ENCODE measurements at regions not wholly inside any gene's neighbourhood (a gene's known extent, or its start where the extent isn't known, plus 50 kb on each side); places are given as distances from the start of the nearest gene placed in this dataset.

- no peak overlapping the region for H3K9ac ChIP-seq (ENCODE audit: low read length)
- no peaks in the 10 kb centered on the region for H3K36me3 ChIP-seq (ENCODE audit: control insufficient read depth, insufficient read depth, low read length)
- H3K4me1 ChIP-seq (ENCODE audit: control insufficient read depth, insufficient read depth, low read length): no peaks in the 10 kb centered on the region
- no peaks in the 10 kb centered on the region for H3K9me3 ChIP-seq (ENCODE audit: control insufficient read depth, low read length)
- no peaks in the 10 kb centered on the region for H3K27me3 ChIP-seq (ENCODE audit: control insufficient read depth, insufficient read depth, low read length)
- H3K4me3 ChIP-seq (ENCODE audit: low read length): no peak overlapping the region
Observed at GRCh38 chr16:63228259-63228658, 1192.0 kb upstream of the CDH8 start.

- Histone ChIP-seq H3K9me3 (ENCODE audit: control insufficient read depth, low read length) (no peaks in the 10 kb centered on the region), H3K4me1 (ENCODE audit: control insufficient read depth, insufficient read depth, low read length) (no peaks in the 10 kb centered on the region)
Observed at GRCh38 chr16:63223851-63224250, 1187.6 kb upstream of the CDH8 start.

GRCh38 chr16:63216696-63217423 is 1180.6 kb upstream of the CDH8 start:
- Histone ChIP-seq H3K4me1 (ENCODE audit: control insufficient read depth, insufficient read depth, low read length) (no peaks in the 10 kb centered on the region), H3K27me3 (ENCODE audit: control insufficient read depth, insufficient read depth, low read length) (no peaks in the 10 kb centered on the region), H3K36me3 (ENCODE audit: control insufficient read depth, insufficient read depth, low read length) (no peaks in the 10 kb centered on the region), H3K9me3 (ENCODE audit: control insufficient read depth, low read length) (no peaks in the 10 kb centered on the region), H3K4me3 (ENCODE audit: low read length) (no peak overlapping the region), H3K9ac (ENCODE audit: low read length) (no peak overlapping the region)

More at GRCh38 chr16:63223851-63224250, 1187.6 kb upstream of the CDH8 start:
- Histone ChIP-seq H3K9ac (ENCODE audit: low read length) (no peak overlapping the region), H3K36me3 (ENCODE audit: control insufficient read depth, insufficient read depth, low read length) (no peaks in the 10 kb centered on the region), H3K27me3 (ENCODE audit: control insufficient read depth, insufficient read depth, low read length) (no peaks in the 10 kb centered on the region), H3K4me3 (ENCODE audit: low read length) (no peak overlapping the region)

- no peaks in the 10 kb centered on the region for H3K36me3 ChIP-seq (ENCODE audit: control insufficient read depth, insufficient read depth, low read length)
- H3K4me3 ChIP-seq (ENCODE audit: low read length): no peak overlapping the region
- H3K9me3 ChIP-seq (ENCODE audit: control insufficient read depth, low read length): no peaks in the 10 kb centered on the region
- no peak overlapping the region for H3K9ac ChIP-seq (ENCODE audit: low read length)
- no peaks in the 10 kb centered on the region for H3K4me1 ChIP-seq (ENCODE audit: control insufficient read depth, insufficient read depth, low read length)
- H3K27me3 ChIP-seq (ENCODE audit: control insufficient read depth, insufficient read depth, low read length): no peaks in the 10 kb centered on the region
Observed at GRCh38 chr16:63201851-63202250, 1165.6 kb upstream of the CDH8 start.

- H3K36me3 ChIP-seq (ENCODE audit: control insufficient read depth, insufficient read depth, low read length): no peaks in the 10 kb centered on the region
- no peaks in the 10 kb centered on the region for H3K4me1 ChIP-seq (ENCODE audit: control insufficient read depth, insufficient read depth, low read length)
- no peaks in the 10 kb centered on the region for H3K9me3 ChIP-seq (ENCODE audit: control insufficient read depth, low read length)
- no peak overlapping the region for H3K4me3 ChIP-seq (ENCODE audit: low read length)
- no peaks in the 10 kb centered on the region for H3K27me3 ChIP-seq (ENCODE audit: control insufficient read depth, insufficient read depth, low read length)
- H3K9ac ChIP-seq (ENCODE audit: low read length): no peak overlapping the region
Observed at GRCh38 chr16:63200940-63201339, 1164.7 kb upstream of the CDH8 start.

GRCh38 chr16:63195336-63195735 is 1159.1 kb upstream of the CDH8 start:
- Histone ChIP-seq H3K9ac (ENCODE audit: low read length) (no peak overlapping the region), H3K36me3 (ENCODE audit: control insufficient read depth, insufficient read depth, low read length) (no peaks in the 10 kb centered on the region), H3K4me3 (ENCODE audit: low read length) (no peak overlapping the region), H3K9me3 (ENCODE audit: control insufficient read depth, low read length) (no peaks in the 10 kb centered on the region), H3K4me1 (ENCODE audit: control insufficient read depth, insufficient read depth, low read length) (no peaks in the 10 kb centered on the region), H3K27me3 (ENCODE audit: control insufficient read depth, insufficient read depth, low read length) (no peaks in the 10 kb centered on the region)

- H3K4me3 ChIP-seq (ENCODE audit: low read length): no peak overlapping the region
- no peak overlapping the region for H3K9ac ChIP-seq (ENCODE audit: low read length)
- H3K4me1 ChIP-seq (ENCODE audit: control insufficient read depth, insufficient read depth, low read length): no peaks in the 10 kb centered on the region
- H3K9me3 ChIP-seq (ENCODE audit: control insufficient read depth, low read length): no peaks in the 10 kb centered on the region
- H3K36me3 ChIP-seq (ENCODE audit: control insufficient read depth, insufficient read depth, low read length): no peaks in the 10 kb centered on the region
- H3K27me3 ChIP-seq (ENCODE audit: control insufficient read depth, insufficient read depth, low read length): no peaks in the 10 kb centered on the region
Observed at GRCh38 chr16:63192980-63193379, 1156.7 kb upstream of the CDH8 start.

GRCh38 chr16:63188086-63188771 is 1152.0 kb upstream of the CDH8 start:
- H3K4me1 ChIP-seq (ENCODE audit: control insufficient read depth, insufficient read depth, low read length): no peaks in the 10 kb centered on the region
- no peaks in the 10 kb centered on the region for H3K9me3 ChIP-seq (ENCODE audit: control insufficient read depth, low read length)
- no peaks in the 10 kb centered on the region for H3K36me3 ChIP-seq (ENCODE audit: control insufficient read depth, insufficient read depth, low read length)
- H3K4me3 ChIP-seq (ENCODE audit: low read length): no peak overlapping the region
- H3K9ac ChIP-seq (ENCODE audit: low read length): no peak overlapping the region
- no peaks in the 10 kb centered on the region for H3K27me3 ChIP-seq (ENCODE audit: control insufficient read depth, insufficient read depth, low read length)

GRCh38 chr16:63187638-63188037 is 1151.4 kb upstream of the CDH8 start:
- H3K9ac ChIP-seq (ENCODE audit: low read length): no peak overlapping the region
- H3K9me3 ChIP-seq (ENCODE audit: control insufficient read depth, low read length): no peaks in the 10 kb centered on the region
- H3K36me3 ChIP-seq (ENCODE audit: control insufficient read depth, insufficient read depth, low read length): no peaks in the 10 kb centered on the region
- no peaks in the 10 kb centered on the region for H3K4me1 ChIP-seq (ENCODE audit: control insufficient read depth, insufficient read depth, low read length)
- no peak overlapping the region for H3K4me3 ChIP-seq (ENCODE audit: low read length)
- H3K27me3 ChIP-seq (ENCODE audit: control insufficient read depth, insufficient read depth, low read length): no peaks in the 10 kb centered on the region

- H3K9ac ChIP-seq (ENCODE audit: low read length): no peak overlapping the region
- no peaks in the 10 kb centered on the region for H3K4me1 ChIP-seq (ENCODE audit: control insufficient read depth, insufficient read depth, low read length)
Observed at GRCh38 chr16:63185235-63185780, 1149.1 kb upstream of the CDH8 start.

GRCh38 chr16:63183743-63184142 is 1147.5 kb upstream of the CDH8 start:
- Histone ChIP-seq H3K36me3 (ENCODE audit: control insufficient read depth, insufficient read depth, low read length) (no peaks in the 10 kb centered on the region), H3K27me3 (ENCODE audit: control insufficient read depth, insufficient read depth, low read length) (no peaks in the 10 kb centered on the region), H3K9ac (ENCODE audit: low read length) (no peak overlapping the region), H3K9me3 (ENCODE audit: control insufficient read depth, low read length) (no peaks in the 10 kb centered on the region), H3K4me3 (ENCODE audit: low read length) (no peak overlapping the region), H3K4me1 (ENCODE audit: control insufficient read depth, insufficient read depth, low read length) (no peaks in the 10 kb centered on the region)

More at GRCh38 chr16:63185235-63185780, 1149.1 kb upstream of the CDH8 start:
- Histone ChIP-seq H3K36me3 (ENCODE audit: control insufficient read depth, insufficient read depth, low read length) (no peaks in the 10 kb centered on the region), H3K27me3 (ENCODE audit: control insufficient read depth, insufficient read depth, low read length) (no peaks in the 10 kb centered on the region), H3K4me3 (ENCODE audit: low read length) (no peak overlapping the region), H3K9me3 (ENCODE audit: control insufficient read depth, low read length) (no peaks in the 10 kb centered on the region)

GRCh38 chr16:63175313-63175712 is 1139.1 kb upstream of the CDH8 start:
- H3K4me1 ChIP-seq (ENCODE audit: control insufficient read depth, insufficient read depth, low read length): no peaks in the 10 kb centered on the region
- H3K4me3 ChIP-seq (ENCODE audit: low read length): no peak overlapping the region
- H3K9me3 ChIP-seq (ENCODE audit: control insufficient read depth, low read length): no peaks in the 10 kb centered on the region
- H3K27me3 ChIP-seq (ENCODE audit: control insufficient read depth, insufficient read depth, low read length): no peaks in the 10 kb centered on the region
- no peak overlapping the region for H3K9ac ChIP-seq (ENCODE audit: low read length)
- H3K36me3 ChIP-seq (ENCODE audit: control insufficient read depth, insufficient read depth, low read length): no peaks in the 10 kb centered on the region

Data from mucosa of stomach (tissue), 1 donor.